SKM-1 (cell line): ENCODE measurements at regions not wholly inside any gene's neighbourhood (a gene's known extent, or its start where the extent isn't known, plus 50 kb on each side); places are given as distances from the start of the nearest gene placed in this dataset.

ENCODE experiments used
- DNase-seq: peaks from one replicate; lab custom pipeline; 2025; ENCODE audit not compliant: unreplicated experiment; lab: John Stamatoyannopoulos, UW

- no peak for DNase-seq
These were observed 2005.7 kb downstream of the NCAM2 start for GRCh38 chr21:23003951-23004350.

GRCh38 chr21:23008601-23009202 is 2010.5 kb downstream of the NCAM2 start:
- no peak for DNase-seq

GRCh38 chr21:23009360-23009759 is 2011.2 kb downstream of the NCAM2 start:
- DNase-seq = no peak

- DNase-seq = no peak
These were observed 2015.8 kb downstream of the NCAM2 start for GRCh38 chr21:23014021-23014420.

GRCh38 chr21:23016617-23017016 is 2018.4 kb downstream of the NCAM2 start:
- no peak for DNase-seq

- no peak for DNase-seq
These were observed 2019.8 kb downstream of the NCAM2 start for GRCh38 chr21:23017989-23018388.

GRCh38 chr21:23020969-23021368 is 2022.8 kb downstream of the NCAM2 start:
- no peak for DNase-seq

GRCh38 chr21:23021481-23021880 is 2023.3 kb downstream of the NCAM2 start:
- no peak for DNase-seq

GRCh38 chr21:23026878-23027277 is 2028.7 kb downstream of the NCAM2 start:
- DNase-seq = no peak

- DNase-seq = no peak
These were observed 2041.6 kb downstream of the NCAM2 start for GRCh38 chr21:23039846-23040245.

- no peak for DNase-seq
These were observed 2047.7 kb downstream of the NCAM2 start for GRCh38 chr21:23045955-23046354.

- no peak for DNase-seq
These were observed 2069.5 kb downstream of the NCAM2 start for GRCh38 chr21:23067672-23068071.

GRCh38 chr21:23083242-23083641 is 2085.0 kb downstream of the NCAM2 start:
- no peak for DNase-seq

GRCh38 chr21:23093259-23093658 is 2095.1 kb downstream of the NCAM2 start:
- no peak for DNase-seq

- DNase-seq = no peak
These were observed 2101.0 kb downstream of the NCAM2 start for GRCh38 chr21:23099185-23099584.

- no peak for DNase-seq
These were observed 2102.9 kb downstream of the NCAM2 start for GRCh38 chr21:23101111-23101510.

GRCh38 chr21:23108533-23108932 is 2110.3 kb downstream of the NCAM2 start:
- no peak for DNase-seq

GRCh38 chr21:23111070-23111600 is 2112.9 kb downstream of the NCAM2 start:
- DNase-seq = no peak

- DNase-seq = no peak
These were observed 2121.3 kb downstream of the NCAM2 start for GRCh38 chr21:23119491-23119890.

- no peak for DNase-seq
These were observed 2129.8 kb downstream of the NCAM2 start for GRCh38 chr21:23127973-23128372.

GRCh38 chr21:23130308-23130707 is 2132.1 kb downstream of the NCAM2 start:
- no peak for DNase-seq

- no peak for DNase-seq
These were observed 2133.0 kb downstream of the NCAM2 start for GRCh38 chr21:23131177-23131576.

GRCh38 chr21:23138797-23139196 is 2140.6 kb downstream of the NCAM2 start:
- DNase-seq = no peak
